Adrenal gland (tissue), 9 donors: ENCODE measurements at regions not wholly inside any gene's neighbourhood (a gene's known extent, or its start where the extent isn't known, plus 50 kb on each side); places are given as distances from the start of the nearest gene placed in this dataset.

ENCODE experiments used
- DNase-seq, 7 donors: peaks; one replicate each; pipeline ENCODE4 v3.0.0-alpha.2; 2019 to 2020
- H3K27ac ChIP-seq, 5 donors: fragments of 200-600 bp; sonication (generic) in 4 of 5; 1 replicate in 3 of 5; 2 replicates in 2 of 5; pipeline versions ENCODE4 v1.5.1 to v1.8.0; 2016 to 2020; ENCODE audit warnings: mild to moderate bottlenecking in 1 of 5
- H3K27me3 ChIP-seq: fragments of 200-600 bp; 2 replicates; pipeline ENCODE4 v1.8.0; 2021
- H3K36me3 ChIP-seq, 2 donors: fragments of 200-600 bp; replicated peaks in 1 of 2; 1 replicate in 1 of 2; 2 replicates in 1 of 2; pipeline versions ENCODE4 v1.5.1 to v1.8.0; 2018 to 2022
- H3K4me1 ChIP-seq, 2 donors: fragments of 200-600 bp; replicated peaks in 1 of 2; 1 replicate in 1 of 2; 2 replicates in 1 of 2; pipeline versions ENCODE4 v1.5.1 to v1.8.0; 2018 to 2021
- H3K4me3 ChIP-seq, 4 donors: fragments of 200-600 bp; sonication (generic) in 3 of 4; one replicate each; pipeline ENCODE4 v1.5.1; 2016 to 2018
- H3K9me3 ChIP-seq, 3 donors: fragments of 200-600 bp; sonication (generic) in 1 of 3; replicated peaks in 1 of 3; 1 replicate in 2 of 3; 2 replicates in 1 of 3; pipeline versions ENCODE4 v1.5.1 to v1.8.0; 2016 to 2021
- CTCF ChIP-seq, 6 experiments: fragments of 450-650 bp in 4 of 6; fragments of 200-600 bp in 2 of 6; sonication (generic) in 1 of 6; IDR thresholded peaks; 1 replicate in 5 of 6; 2 replicates in 1 of 6; pipeline versions ENCODE4 v1.5.1 to v1.8.0; 2016 to 2021; ENCODE audit warnings: antibody characterized with exemption in 6 of 6, mild to moderate bottlenecking in 2 of 6, moderate library complexity in 1 of 6
- POLR2A ChIP-seq, 2 donors: fragments of 450-650 bp; IDR thresholded peaks; one replicate each; pipeline ENCODE4 v1.6.1; 2017; ENCODE audit warnings: antibody characterized with exemption in 2 of 2, mild to moderate bottlenecking in 2 of 2, moderate library complexity in 1 of 2
- WGBS, 4 donors: extraction: QIAGEN DNeasy Blood & Tissue Kit in 2 of 4; methylation state at CpG; one replicate each; pipeline versions ENCODE4 v1.1.5 to v1.1.7; 2013 to 2017; 5-methylcytosine and 5-hydroxymethylcytosine counted together
- intact Hi-C, 2 donors: fragments of 100-400 bp; cut with DNase I; formaldehyde crosslinking; loops; one replicate each; pipeline versions ENCODE4 v1.14.1 to v1.15.0; 2022 to 2023
- donor health status: healthy with polysubstance abuse.
- donor health status: Bipolar disorder and iron deficiency.
- donor health status: DM: yes; HTN: yes; CAD: no.
- donor health status: DM: no; HTN: no; CAD: no.
- donor health status: DM: no; HTN: no; CAD: no.

DNA sequence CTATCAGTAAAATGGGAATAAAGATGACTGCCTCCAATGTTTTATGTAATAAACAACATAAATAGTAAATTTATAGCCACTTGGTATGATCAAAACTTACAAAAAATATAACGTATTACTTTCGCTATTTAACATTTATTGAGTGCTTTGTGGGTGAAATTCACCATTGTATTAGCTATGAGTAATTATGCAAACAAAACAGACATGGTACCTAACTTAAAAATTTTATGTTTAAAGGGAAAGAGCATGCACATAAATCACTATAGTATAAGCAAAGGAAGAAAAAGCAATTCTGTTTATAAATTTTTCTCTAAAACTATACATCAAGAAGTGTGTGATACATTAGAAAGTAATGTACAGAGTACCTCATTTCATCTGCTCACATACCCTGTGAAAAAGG is 1046.2 kb downstream of the NCAM2 start:
- WGBS, 4 donors, result 74 to 84% (median 77%) methylated on average over 2 of the region's 2 CpGs
- no peaks in the 10 kb centered on the region for H3K27me3 ChIP-seq
- TF ChIP-seq CTCF (IDR thresholded peaks at IDR 0.05) (no peak), POLR2A (IDR thresholded peaks at IDR 0.05) (no peak)
- no peaks in the 10 kb centered on the region for H3K9me3 ChIP-seq
- DNase-seq, result no peak
- H3K36me3 ChIP-seq, result no peaks in the 10 kb centered on the region
- no peak overlapping the region for H3K4me3 ChIP-seq
- H3K4me1 ChIP-seq, result no peaks in the 10 kb centered on the region
- no peak overlapping the region for H3K27ac ChIP-seq
- intact Hi-C loops, result no loop called here

- no peak overlapping the region for H3K4me3 ChIP-seq
Observed at GRCh38 chr21:22046576-22046975, 1048.4 kb downstream of the NCAM2 start.

GRCh38 chr21:22056904-22057303 is 1058.7 kb downstream of the NCAM2 start:
- Histone ChIP-seq H3K27ac (no peak overlapping the region), H3K4me3 (no peak overlapping the region), H3K36me3 (no peaks in the 10 kb centered on the region), H3K4me1 (no peaks in the 10 kb centered on the region), H3K9me3 (no peaks in the 10 kb centered on the region), H3K27me3 (no peaks in the 10 kb centered on the region)
- no peak for TF ChIP-seq POLR2A (IDR thresholded peaks at IDR 0.05)
- intact Hi-C loops, result no loop called here
- 77 to 89% (median 87%) methylated on average over 5 of the region's 5 CpGs for WGBS, 4 donors
- no peak for DNase-seq

More at GRCh38 chr21:22046576-22046975, 1048.4 kb downstream of the NCAM2 start:
- H3K9me3 ChIP-seq, result no peaks in the 10 kb centered on the region
- H3K27me3 ChIP-seq, result no peaks in the 10 kb centered on the region
- no peaks in the 10 kb centered on the region for H3K36me3 ChIP-seq
- no peak for TF ChIP-seq POLR2A (IDR thresholded peaks at IDR 0.05)
- TF ChIP-seq CTCF (IDR thresholded peaks at IDR 0.05), result no peak
- no peak overlapping the region for H3K27ac ChIP-seq
- H3K4me1 ChIP-seq, result no peaks in the 10 kb centered on the region
- no peak for DNase-seq
- intact Hi-C loops, result no loop called here

DNA sequence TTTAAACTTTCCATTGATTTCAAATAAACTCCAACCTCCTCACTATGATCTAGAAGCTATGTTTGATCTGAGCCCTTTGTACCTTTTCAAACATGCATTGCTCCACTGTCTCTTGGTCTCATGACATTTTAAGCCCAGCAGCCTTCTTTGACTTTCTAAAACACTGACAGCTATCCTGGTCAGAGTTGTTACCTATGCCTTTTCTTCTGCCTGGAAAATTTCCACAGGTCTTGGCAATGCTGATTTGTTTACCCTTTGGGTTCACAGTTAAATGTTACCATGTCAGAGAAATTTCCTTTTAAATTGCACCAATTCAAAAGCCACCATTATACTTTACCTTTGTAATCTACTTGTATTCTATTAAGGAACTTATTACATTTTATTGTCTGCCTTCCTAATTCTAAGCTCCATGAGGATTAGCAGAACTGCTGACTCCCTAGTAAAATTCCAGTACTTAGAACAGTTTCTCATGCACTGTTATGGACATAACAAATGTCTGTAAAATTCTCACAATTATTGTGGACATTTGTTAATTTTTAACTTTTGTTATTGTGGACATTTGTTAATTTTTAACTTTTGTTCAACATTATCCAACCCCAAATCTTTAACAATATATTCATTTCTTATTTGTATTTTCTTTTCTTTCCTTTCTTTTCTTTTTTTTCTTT is 1064.4 kb downstream of the NCAM2 start:
- H3K36me3 ChIP-seq, result no peaks in the 10 kb centered on the region
- no peaks in the 10 kb centered on the region for H3K4me1 ChIP-seq
- intact Hi-C loops, result no loop called here
- DNase-seq, result no peak
- no peaks in the 10 kb centered on the region for H3K27me3 ChIP-seq
- H3K27ac ChIP-seq, result no peak overlapping the region
- TF ChIP-seq POLR2A (IDR thresholded peaks at IDR 0.05) (no peak), CTCF (IDR thresholded peaks at IDR 0.05) (no peak)
- no peaks in the 10 kb centered on the region for H3K9me3 ChIP-seq
- no peak overlapping the region for H3K4me3 ChIP-seq

DNA sequence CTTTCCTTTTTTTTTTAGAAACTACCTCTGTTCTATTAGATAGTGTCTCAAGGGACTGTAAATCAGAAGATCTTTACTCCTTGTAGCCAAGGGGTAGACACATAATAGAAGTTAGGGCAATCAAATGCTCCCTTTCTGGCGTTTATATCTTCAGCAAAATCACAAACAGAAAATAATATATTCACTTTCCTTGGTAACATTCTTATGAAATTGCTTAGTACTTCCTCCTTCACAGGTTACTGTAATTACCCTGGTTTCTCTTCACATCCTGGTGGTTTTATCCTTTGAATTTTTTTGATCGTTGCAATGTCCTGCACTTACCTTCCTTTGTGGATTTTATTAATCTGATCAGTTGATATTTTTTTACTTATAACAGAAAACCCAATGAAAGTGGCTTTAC is 1064.9 kb downstream of the NCAM2 start:
- TF ChIP-seq CTCF (IDR thresholded peaks at IDR 0.05) (no peak), POLR2A (IDR thresholded peaks at IDR 0.05) (no peak)
- H3K27ac ChIP-seq, result no peak overlapping the region
- H3K27me3 ChIP-seq, result no peaks in the 10 kb centered on the region
- no peak for DNase-seq
- 67 to 79% (median 74%) methylated on average over 2 of the region's 2 CpGs for WGBS, 4 donors
- H3K9me3 ChIP-seq, result no peaks in the 10 kb centered on the region
- intact Hi-C loops, result no loop called here
- H3K4me3 ChIP-seq, result no peak overlapping the region
- H3K36me3 ChIP-seq, result no peaks in the 10 kb centered on the region
- no peaks in the 10 kb centered on the region for H3K4me1 ChIP-seq
